HCT116 (cell line): ENCODE measurements at regions not wholly inside any gene's neighbourhood (a gene's known extent, or its start where the extent isn't known, plus 50 kb on each side); places are given as distances from the start of the nearest gene placed in this dataset.

ENCODE experiments used
- ATAC-seq: fragments of 200-7000 bp; cut with Tn5 transposase; 2 replicates; pipeline ENCODE4 v1.9.1; 2020; ENCODE audit warnings: mild to moderate bottlenecking, moderate library complexity
- BruUV-seq: library from RNA; stranded (reverse); fragments of 400-500 nt; replicated peaks from 2 replicates; lab custom pipeline; 2021; lab: Mats Ljungman, UMichigan
- CTCF ChIA-PET: fragments of 300-600 bp; sonication (Branson Sonifier 250); formaldehyde crosslinking; loops from one replicate; lab custom pipeline; 2021; ENCODE audit warnings: antibody characterized with exemption; lab: Charles Lee
- POLR2A ChIA-PET: fragments of 300-600, 350-600 bp; sonication (Branson Sonifier 250); formaldehyde crosslinking; loops from one replicate; lab custom pipeline; 2021; ENCODE audit warnings: antibody characterized with exemption; lab: Charles Lee
- RAD21 ChIA-PET, 2 experiments: fragments of 300-600 bp; sonication (Branson Sonifier 250); formaldehyde crosslinking; loops; one replicate each; lab custom pipeline; 2023; ENCODE audit warnings: low total read pairs in 2 of 2; ENCODE audit not compliant: uncharacterized antibody in 2 of 2, unreplicated experiment in 2 of 2, low non-redundant PET in 1 of 2; lab: Charles Lee
- DNase-seq: peaks from one replicate; pipeline ENCODE4 v3.0.0-alpha.2; 2010; ENCODE audit warnings: low read depth, low spot score
- H2AFZ ChIP-seq: fragments of 200-600 bp; shearing (Covaris generic), sonication (generic); 2 replicates; pipeline ENCODE4 v1.6.1; 2017; ENCODE audit warnings: low read depth, mixed run types, mixed read lengths, antibody characterized with exemption, low read length; ENCODE audit not compliant: poor library complexity, severe bottlenecking
- H3K27ac ChIP-seq: 2 replicates; pipeline ENCODE4 v1.5.1; 2012; ENCODE audit warnings: low read depth, low read length
- H3K27me3 ChIP-seq: fragments of 200-600 bp; sonication (generic); 2 replicates; pipeline ENCODE4 v1.6.1; 2016; ENCODE audit warnings: mixed run types, low read length, mixed read lengths; ENCODE audit not compliant: insufficient read depth
- H3K36me3 ChIP-seq, 2 experiments: fragments of 200-500 bp in 1 of 2; fragments of 200-600 bp in 1 of 2; sonication (Bioruptor generic) in 1 of 2; sonication (generic) in 1 of 2; 2 replicates each; pipeline versions ENCODE4 v1.5.1 to v1.6.1; 2014 to 2016; ENCODE audit warnings: low read length in 2 of 2, inconsistent platforms in 1 of 2, mixed read lengths in 1 of 2, mixed run types in 1 of 2; ENCODE audit not compliant: insufficient read depth in 2 of 2, control insufficient read depth in 1 of 2
- H3K4me1 ChIP-seq, 2 experiments: fragments of 200-600 bp in 1 of 2; sonication (generic) in 1 of 2; 2 replicates each; pipeline versions ENCODE4 v1.5.1 to v1.6.1; 2012 to 2017; ENCODE audit warnings: low read length in 2 of 2, inconsistent platforms in 1 of 2, mild to moderate bottlenecking in 1 of 2, mixed read lengths in 1 of 2, mixed run types in 1 of 2, moderate library complexity in 1 of 2; ENCODE audit not compliant: insufficient read depth in 2 of 2, control insufficient read depth in 1 of 2
- H3K4me2 ChIP-seq: fragments of 200-600 bp; sonication (generic); 2 replicates; pipeline ENCODE4 v1.6.1; 2017; ENCODE audit warnings: mixed run types, low read length, mixed read lengths
- H3K4me3 ChIP-seq, 2 experiments: fragments of 200-600 bp in 1 of 2; sonication (generic) in 1 of 2; replicated peaks in 1 of 2; 2 replicates each; pipeline ENCODE4 v1.5.1; 2011 to 2016; ENCODE audit warnings: low read length in 2 of 2, control low read depth in 1 of 2, low read depth in 1 of 2, mild to moderate bottlenecking in 1 of 2, mixed read lengths in 1 of 2, mixed run types in 1 of 2
- H3K79me2 ChIP-seq: fragments of 200-600 bp; sonication (generic); 2 replicates; pipeline ENCODE4 v1.6.1; 2017; ENCODE audit warnings: mild to moderate bottlenecking, mixed run types, low read length, moderate library complexity, mixed read lengths; ENCODE audit not compliant: insufficient read depth
- H3K9ac ChIP-seq: fragments of 200-600 bp; sonication (generic); 2 replicates; pipeline ENCODE4 v1.6.1; 2016; ENCODE audit warnings: low read length, mixed read lengths
- H3K9me2 ChIP-seq: fragments of 200-600 bp; sonication (generic), shearing (Covaris generic); 2 replicates; pipeline ENCODE4 v1.6.1; 2017; ENCODE audit warnings: mixed run types, mild to moderate bottlenecking, moderate library complexity; ENCODE audit not compliant: insufficient read depth
- H3K9me3 ChIP-seq, 2 experiments: fragments of 200-500 bp in 1 of 2; fragments of 200-600 bp in 1 of 2; sonication (Bioruptor generic) in 1 of 2; sonication (generic) in 1 of 2; 2 replicates each; pipeline ENCODE4 v1.6.1; 2014 to 2017; ENCODE audit warnings: low read length in 2 of 2, mixed read lengths in 2 of 2, inconsistent platforms in 1 of 2, low read depth in 1 of 2, mild to moderate bottlenecking in 1 of 2, mixed run types in 1 of 2, moderate library complexity in 1 of 2; ENCODE audit not compliant: control insufficient read depth in 1 of 2, insufficient read depth in 1 of 2
- H4K20me1 ChIP-seq: fragments of 200-600 bp; sonication (generic), shearing (Covaris generic); 2 replicates; pipeline ENCODE4 v1.6.1; 2017; ENCODE audit warnings: mixed run types, mild to moderate bottlenecking, moderate library complexity; ENCODE audit not compliant: insufficient read depth
- CEBPB ChIP-seq: IDR thresholded peaks from 2 replicates; pipeline ENCODE4 v1.6.1; 2012; ENCODE audit warnings: low read depth
- ELF1 ChIP-seq: IDR thresholded peaks from 2 replicates; pipeline ENCODE4 v1.6.1; 2012; ENCODE audit warnings: low read depth, borderline replicate concordance
- EZH2 ChIP-seq: fragments of 200-600 bp; sonication (generic); IDR thresholded peaks from 2 replicates; pipeline ENCODE4 v1.6.1; 2017; ENCODE audit warnings: antibody characterized with exemption, mixed run types
- FOSL1 ChIP-seq: IDR thresholded peaks from 2 replicates; pipeline ENCODE4 v1.6.1; 2012; ENCODE audit warnings: low read depth
- JUND ChIP-seq: IDR thresholded peaks from 2 replicates; pipeline ENCODE4 v1.6.1; 2012
- MAX ChIP-seq: IDR thresholded peaks from 2 replicates; pipeline ENCODE4 v1.6.1; 2012
- POLR2A ChIP-seq: IDR thresholded peaks from 2 replicates; pipeline ENCODE4 v1.7.0; 2011; ENCODE audit warnings: borderline replicate concordance; ENCODE audit not compliant: insufficient read depth, insufficient read length; ENCODE audit errors: extremely low read depth
- RAD21 ChIP-seq: IDR thresholded peaks from 2 replicates; pipeline ENCODE4 v1.6.1; 2012; ENCODE audit warnings: low read depth, mild to moderate bottlenecking
- SIN3A ChIP-seq: IDR thresholded peaks from 2 replicates; pipeline ENCODE4 v1.6.1; 2012; ENCODE audit warnings: low read depth
- SP1 ChIP-seq: IDR thresholded peaks from 2 replicates; pipeline ENCODE4 v1.6.1; 2012; ENCODE audit warnings: low read depth
- SRF ChIP-seq: IDR thresholded peaks from 2 replicates; pipeline ENCODE4 v1.6.1; 2012; ENCODE audit warnings: low read depth
- ZNF274 ChIP-seq: fragments of 200-500 bp; sonication (Bioruptor generic); IDR thresholded peaks from 2 replicates; pipeline ENCODE4 v1.6.1; 2014; ENCODE audit warnings: mild to moderate bottlenecking, low read depth, low read length, inconsistent platforms
- intact Hi-C: fragments of 100-400 bp; cut with micrococcal nuclease; formaldehyde crosslinking; loops from 2 replicates; pipeline ENCODE4 v1.10.0; 2022
- TF ChIP-seq, protein P1 (sequence below): IDR thresholded peaks from 2 replicates; pipeline ENCODE4 v1.6.1; 2011; ENCODE audit warnings: mild to moderate bottlenecking, low read length, moderate library complexity; ENCODE audit not compliant: insufficient replicate concordance; ENCODE audit errors: extremely low read depth

DNA sequence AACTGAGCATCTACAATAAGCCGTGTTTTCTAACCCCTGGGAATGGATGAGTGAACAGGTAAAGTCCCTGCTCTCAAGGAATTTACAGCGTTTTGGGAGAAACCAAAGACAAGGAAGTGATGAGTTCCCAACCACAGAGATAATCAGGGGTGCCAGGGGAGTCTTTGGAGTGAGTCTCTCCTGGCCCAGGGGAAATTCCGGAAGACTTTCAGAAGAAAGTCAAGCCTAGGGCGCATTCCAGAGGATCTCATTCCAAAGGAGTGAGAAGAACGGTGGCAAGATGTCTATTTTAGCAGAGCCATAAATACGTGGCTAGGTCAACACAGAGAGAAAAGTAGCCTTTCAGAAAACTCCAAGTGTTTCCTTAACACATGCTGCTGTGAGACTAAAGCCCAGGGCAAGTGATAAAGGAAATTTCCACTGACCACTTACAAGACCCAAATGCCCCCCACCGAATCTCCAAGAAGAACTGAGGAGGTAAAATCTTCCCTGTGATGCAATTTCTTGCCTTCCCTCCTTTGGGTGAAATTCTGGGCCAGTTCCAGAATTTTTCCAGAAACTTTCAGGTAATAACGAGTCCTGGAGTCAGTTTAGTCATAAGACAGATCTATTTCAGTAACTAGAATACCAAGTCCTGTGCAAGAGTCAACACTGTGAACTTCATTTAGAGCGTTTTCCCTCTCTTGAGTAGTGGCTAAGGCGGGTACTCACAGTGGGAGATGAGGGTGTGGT lies 437.4 kb downstream of the NR2F2 start:
- intact Hi-C loops, result no loop called here
- ChIA-PET POLR2A (no interaction called here), CTCF (no interaction called here)

DNA sequence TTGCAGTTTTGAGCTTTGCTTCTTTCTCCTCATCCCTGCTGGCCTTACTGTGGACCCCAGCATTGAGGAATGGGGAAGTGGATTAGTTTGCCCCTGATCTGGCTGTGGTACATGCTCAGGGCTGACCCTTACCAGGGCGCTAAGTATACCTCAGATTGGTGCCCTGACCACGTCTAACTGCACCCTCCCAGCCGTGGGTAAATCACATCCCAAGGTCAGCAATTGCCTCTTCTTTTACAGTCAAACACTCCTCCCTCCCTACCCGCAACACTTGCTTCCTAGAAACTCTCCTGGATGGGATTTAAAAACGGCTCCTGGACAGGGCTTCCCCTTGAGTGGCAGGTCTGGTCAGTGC lies 437.9 kb downstream of the NR2F2 start:
- Histone ChIP-seq H4K20me1 (no peaks in the 10 kb centered on the region), H2AFZ (no peak overlapping the region), H3K4me3 (no peak overlapping the region), H3K36me3 (no peaks in the 10 kb centered on the region), H3K4me1 (no peaks in the 10 kb centered on the region), H3K27ac (no peak overlapping the region), H3K9me3 (no peaks in the 10 kb centered on the region), H3K4me2 (no peak overlapping the region), H3K27me3 (peaks cover 14% of the 10 kb centered on the region), H3K79me2 (no peaks in the 10 kb centered on the region), H3K9ac (no peak overlapping the region), H3K9me2 (no peaks in the 10 kb centered on the region)
- no peak for TF ChIP-seq POLR2A
- no peak for TF ChIP-seq JUND
- TF ChIP-seq MAX, result no peak
- no peak for TF ChIP-seq ZNF274
- TF ChIP-seq, protein P1, sequence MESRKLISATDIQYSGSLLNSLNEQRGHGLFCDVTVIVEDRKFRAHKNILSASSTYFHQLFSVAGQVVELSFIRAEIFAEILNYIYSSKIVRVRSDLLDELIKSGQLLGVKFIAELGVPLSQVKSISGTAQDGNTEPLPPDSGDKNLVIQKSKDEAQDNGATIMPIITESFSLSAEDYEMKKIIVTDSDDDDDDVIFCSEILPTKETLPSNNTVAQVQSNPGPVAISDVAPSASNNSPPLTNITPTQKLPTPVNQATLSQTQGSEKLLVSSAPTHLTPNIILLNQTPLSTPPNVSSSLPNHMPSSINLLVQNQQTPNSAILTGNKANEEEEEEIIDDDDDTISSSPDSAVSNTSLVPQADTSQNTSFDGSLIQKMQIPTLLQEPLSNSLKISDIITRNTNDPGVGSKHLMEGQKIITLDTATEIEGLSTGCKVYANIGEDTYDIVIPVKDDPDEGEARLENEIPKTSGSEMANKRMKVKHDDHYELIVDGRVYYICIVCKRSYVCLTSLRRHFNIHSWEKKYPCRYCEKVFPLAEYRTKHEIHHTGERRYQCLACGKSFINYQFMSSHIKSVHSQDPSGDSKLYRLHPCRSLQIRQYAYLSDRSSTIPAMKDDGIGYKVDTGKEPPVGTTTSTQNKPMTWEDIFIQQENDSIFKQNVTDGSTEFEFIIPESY, result no peak
- TF ChIP-seq RAD21, result no peak
- no peak for TF ChIP-seq FOSL1
- TF ChIP-seq SIN3A, result no peak
- TF ChIP-seq ELF1, result no peak
- intact Hi-C loops, result no loop called here
- POLR2A ChIA-PET, result no interaction called here
- ATAC-seq (no peak), DNase-seq (no peak)
- CTCF ChIA-PET, result no interaction called here
- no TSS peak for BruUV-seq
- RAD21 ChIA-PET, result no interaction called here

More for the DNA sequence above, 437.4 kb downstream of the NR2F2 start:
- H4K20me1 ChIP-seq, result no peaks in the 10 kb centered on the region
- no peak overlapping the region for H3K9ac ChIP-seq
- RAD21 ChIA-PET, result no interaction called here
- no peaks in the 10 kb centered on the region for H3K79me2 ChIP-seq
- no peak for ATAC-seq
- no peaks in the 10 kb centered on the region for H3K36me3 ChIP-seq
- BruUV-seq, result no TSS peak
- H3K4me1 ChIP-seq, result no peaks in the 10 kb centered on the region
- no peak for DNase-seq
- H3K4me3 ChIP-seq, result no peak overlapping the region
- H3K9me3 ChIP-seq, result no peaks in the 10 kb centered on the region
- no peak overlapping the region for H3K4me2 ChIP-seq
- no peaks in the 10 kb centered on the region for H3K9me2 ChIP-seq
- H2AFZ ChIP-seq, result no peak overlapping the region
- no peak overlapping the region for H3K27ac ChIP-seq
- H3K27me3 ChIP-seq, result peaks cover 14% of the 10 kb centered on the region
- TF ChIP-seq ZNF274, result no peak
- no peak for TF ChIP-seq SRF
- no peak for TF ChIP-seq JUND
- no peak for TF ChIP-seq CEBPB
- TF ChIP-seq RAD21, result no peak
- TF ChIP-seq SP1, result no peak
- no peak for TF ChIP-seq EZH2
